ENCODE measurements at regions not wholly inside any gene's neighbourhood (a gene's known extent, or its start where the extent isn't known, plus 50 kb on each side); places are given as distances from the start of the nearest gene placed in this dataset.

- DNase-seq (ENCODE audit: low read depth, low spot score) = no peak
- ChIA-PET POLR2A (no interaction called here), CTCF (interaction anchor here (1.0 to 3.0 kb wide), 4 partner anchors 10 to 110 kb away, joined by 3 to 16 read pairs (median 7); no protein-coding TSS in a partner anchor)
- TF ChIP-seq, protein P1, sequence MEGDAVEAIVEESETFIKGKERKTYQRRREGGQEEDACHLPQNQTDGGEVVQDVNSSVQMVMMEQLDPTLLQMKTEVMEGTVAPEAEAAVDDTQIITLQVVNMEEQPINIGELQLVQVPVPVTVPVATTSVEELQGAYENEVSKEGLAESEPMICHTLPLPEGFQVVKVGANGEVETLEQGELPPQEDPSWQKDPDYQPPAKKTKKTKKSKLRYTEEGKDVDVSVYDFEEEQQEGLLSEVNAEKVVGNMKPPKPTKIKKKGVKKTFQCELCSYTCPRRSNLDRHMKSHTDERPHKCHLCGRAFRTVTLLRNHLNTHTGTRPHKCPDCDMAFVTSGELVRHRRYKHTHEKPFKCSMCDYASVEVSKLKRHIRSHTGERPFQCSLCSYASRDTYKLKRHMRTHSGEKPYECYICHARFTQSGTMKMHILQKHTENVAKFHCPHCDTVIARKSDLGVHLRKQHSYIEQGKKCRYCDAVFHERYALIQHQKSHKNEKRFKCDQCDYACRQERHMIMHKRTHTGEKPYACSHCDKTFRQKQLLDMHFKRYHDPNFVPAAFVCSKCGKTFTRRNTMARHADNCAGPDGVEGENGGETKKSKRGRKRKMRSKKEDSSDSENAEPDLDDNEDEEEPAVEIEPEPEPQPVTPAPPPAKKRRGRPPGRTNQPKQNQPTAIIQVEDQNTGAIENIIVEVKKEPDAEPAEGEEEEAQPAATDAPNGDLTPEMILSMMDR (IDR thresholded peaks at IDR 0.05; ENCODE audit: insufficient read depth, low read length, missing control alignments) = no peak
- no peak overlapping the region for H3K4me3 ChIP-seq (ENCODE audit: low read depth, low read length)
Observed at GRCh38 chr5:139744471-139745131, 51.0 kb upstream of the PSD2 start.

DNA sequence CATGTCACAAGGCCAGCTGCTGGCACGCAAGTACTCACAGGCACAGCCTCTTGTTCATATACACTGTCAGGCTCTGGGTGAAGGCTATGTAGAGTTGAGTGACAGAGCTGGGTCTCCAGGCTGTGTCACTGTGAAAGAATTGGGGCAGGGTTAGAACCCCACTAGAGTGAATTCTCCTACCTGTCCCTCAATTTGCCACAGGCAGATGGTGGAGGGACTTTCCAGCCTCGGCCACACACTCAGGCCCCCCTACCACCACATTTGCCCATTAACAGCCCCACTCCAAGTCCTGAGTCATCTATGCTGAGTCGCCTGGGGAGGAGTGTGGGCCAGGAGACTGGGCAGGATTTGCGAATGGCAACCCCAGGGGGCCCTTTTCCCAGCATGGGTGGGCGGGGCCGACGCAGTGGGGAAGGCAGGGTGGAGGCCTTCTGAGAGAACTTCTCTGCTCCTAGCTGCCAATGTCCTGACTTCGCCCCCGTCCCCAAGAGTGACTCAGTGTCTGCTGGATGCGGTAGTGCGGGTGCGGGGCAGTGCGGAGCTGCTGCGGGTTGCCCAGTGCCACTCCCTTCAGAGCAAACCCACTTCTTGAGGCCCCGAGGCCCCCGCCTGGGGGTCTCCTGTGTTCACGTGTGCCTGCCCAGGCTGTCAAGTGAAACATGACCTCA, 50.3 kb upstream of the PSD2 start:
- TF ChIP-seq, protein P1 (IDR thresholded peaks at IDR 0.05; ENCODE audit: insufficient read depth, low read length, missing control alignments) = no peak
- ChIA-PET POLR2A (interaction anchor here (0.5 kb wide), 1 partner anchor 14 kb away, joined by 3 read pairs; no protein-coding TSS in a partner anchor), CTCF (interaction anchor here (0.9 to 3.0 kb wide), 7 partner anchors 10 to 112 kb away, joined by 3 to 16 read pairs (median 5); no protein-coding TSS in a partner anchor)
- H3K4me3 ChIP-seq (ENCODE audit: low read depth, low read length) = no peak overlapping the region
- peak; percentile 71 for DNase-seq (ENCODE audit: low read depth, low spot score)

GRCh38 chr5:139745800-139746690, 49.6 kb upstream of the PSD2 start:
- TF ChIP-seq, protein P1 (IDR thresholded peaks at IDR 0.05; ENCODE audit: insufficient read depth, low read length, missing control alignments) = no peak
- peak overlapping the region; percentile 18 for H3K4me3 ChIP-seq (ENCODE audit: low read depth, low read length)
- DNase-seq (ENCODE audit: low read depth, low spot score) = peak; percentile 24
- CTCF ChIA-PET = interaction anchor here (0.9 to 3.0 kb wide), 6 partner anchors 9 to 113 kb away, joined by 3 to 16 read pairs (median 4); partner anchors contain the start of gene CXXC5
- POLR2A ChIA-PET = interaction anchor here (0.5 to 1.3 kb wide), 3 partner anchors 15 to 49 kb away, joined by 3 to 5 read pairs (median 3); no protein-coding TSS in a partner anchor
